Cardiac fibroblast (primary cell): ENCODE measurements at regions not wholly inside any gene's neighbourhood (a gene's known extent, or its start where the extent isn't known, plus 50 kb on each side); places are given as distances from the start of the nearest gene placed in this dataset.
A peak's percentile ranks its signal among the peaks of the same experiment; 100 is the strongest.

Experiments
- DNase-seq, 2 donors: peaks; one replicate each; pipeline versions ENCODE4 v3.0.0 to v3.0.0-alpha.2; 2010; ENCODE audit warnings: low read depth in 2 of 2
- H3K4me3 ChIP-seq, 2 donors: replicated peaks in 1 of 2; 1 replicate in 1 of 2; 2 replicates in 1 of 2; pipeline ENCODE4 v1.5.1; 2011; ENCODE audit warnings: low read depth in 2 of 2, low read length in 2 of 2, mild to moderate bottlenecking in 2 of 2, moderate library complexity in 1 of 2
- TF ChIP-seq, protein P1 (sequence below): IDR thresholded peaks from one replicate; pipeline ENCODE4 v1.5.1; 2011; ENCODE audit warnings: low read depth, mild to moderate bottlenecking, low read length, inconsistent platforms

DNA sequence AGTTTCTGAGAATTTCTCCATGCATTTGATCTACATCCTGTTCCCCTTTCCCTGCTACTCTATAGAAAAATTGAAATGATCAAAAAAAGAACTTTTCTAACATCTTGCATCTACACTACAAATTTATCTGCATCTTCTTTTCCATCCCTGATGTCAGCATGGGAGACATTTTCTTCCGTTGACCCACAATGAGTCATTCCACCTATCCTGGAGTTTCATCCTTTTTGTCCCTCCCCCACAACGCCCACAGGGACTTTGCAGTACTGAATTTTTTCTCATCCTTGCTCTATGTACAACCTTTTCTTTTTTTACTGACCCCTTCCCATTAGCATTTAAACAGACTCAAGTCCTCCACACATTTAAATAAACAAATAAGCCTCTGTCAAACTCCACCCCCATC lies 112.2 kb upstream of the MROH9 start:
- peak in 1 of 2 donors; percentile 38 for DNase-seq
- H3K4me3 ChIP-seq, result no peak overlapping the region
- TF ChIP-seq, protein P1, sequence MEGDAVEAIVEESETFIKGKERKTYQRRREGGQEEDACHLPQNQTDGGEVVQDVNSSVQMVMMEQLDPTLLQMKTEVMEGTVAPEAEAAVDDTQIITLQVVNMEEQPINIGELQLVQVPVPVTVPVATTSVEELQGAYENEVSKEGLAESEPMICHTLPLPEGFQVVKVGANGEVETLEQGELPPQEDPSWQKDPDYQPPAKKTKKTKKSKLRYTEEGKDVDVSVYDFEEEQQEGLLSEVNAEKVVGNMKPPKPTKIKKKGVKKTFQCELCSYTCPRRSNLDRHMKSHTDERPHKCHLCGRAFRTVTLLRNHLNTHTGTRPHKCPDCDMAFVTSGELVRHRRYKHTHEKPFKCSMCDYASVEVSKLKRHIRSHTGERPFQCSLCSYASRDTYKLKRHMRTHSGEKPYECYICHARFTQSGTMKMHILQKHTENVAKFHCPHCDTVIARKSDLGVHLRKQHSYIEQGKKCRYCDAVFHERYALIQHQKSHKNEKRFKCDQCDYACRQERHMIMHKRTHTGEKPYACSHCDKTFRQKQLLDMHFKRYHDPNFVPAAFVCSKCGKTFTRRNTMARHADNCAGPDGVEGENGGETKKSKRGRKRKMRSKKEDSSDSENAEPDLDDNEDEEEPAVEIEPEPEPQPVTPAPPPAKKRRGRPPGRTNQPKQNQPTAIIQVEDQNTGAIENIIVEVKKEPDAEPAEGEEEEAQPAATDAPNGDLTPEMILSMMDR, result no peak

DNA sequence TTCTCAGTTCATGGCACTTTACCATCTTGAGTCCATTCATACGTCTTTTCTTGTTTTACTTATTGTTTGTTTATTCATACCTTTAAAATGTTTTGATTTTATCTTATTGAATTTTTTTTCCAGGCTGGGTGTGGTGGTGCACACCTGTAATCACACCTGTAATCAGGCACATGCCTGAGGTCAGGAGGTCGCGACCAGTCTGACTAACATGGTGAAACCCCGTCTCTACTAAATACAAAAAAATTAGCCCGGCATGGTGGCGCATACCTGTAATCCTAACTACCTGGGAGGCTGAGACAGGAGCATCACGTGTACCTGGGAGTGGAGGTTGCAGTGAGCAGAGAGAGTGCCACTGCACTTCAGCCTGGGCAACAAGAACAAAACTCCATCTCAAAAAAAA lies 104.1 kb upstream of the MROH9 start:
- no peak overlapping the region for H3K4me3 ChIP-seq
- TF ChIP-seq, protein P1, result no peak
- no peak for DNase-seq

DNA sequence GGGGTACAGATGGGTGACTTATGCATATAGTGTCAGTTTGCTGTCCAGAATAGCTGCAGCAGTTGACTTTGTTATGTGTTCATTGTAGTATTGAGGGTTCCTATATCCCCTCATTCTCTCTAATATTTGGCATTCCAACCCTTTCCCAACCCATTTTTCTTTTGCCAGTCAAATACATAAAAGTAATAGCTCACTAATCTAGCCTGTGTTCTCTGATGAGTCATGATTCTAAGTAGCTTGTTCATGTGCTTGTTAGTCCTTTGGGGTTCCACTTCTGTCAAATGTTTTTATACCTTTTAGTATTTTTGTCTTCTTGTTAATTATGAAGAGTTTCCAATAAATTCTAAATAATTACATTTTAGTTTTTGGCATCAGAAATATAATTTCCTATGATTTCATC lies 99.2 kb upstream of the MROH9 start:
- peak; percentile 10 to 50 for DNase-seq
- no peak overlapping the region for H3K4me3 ChIP-seq
- TF ChIP-seq, protein P1, result no peak

DNA sequence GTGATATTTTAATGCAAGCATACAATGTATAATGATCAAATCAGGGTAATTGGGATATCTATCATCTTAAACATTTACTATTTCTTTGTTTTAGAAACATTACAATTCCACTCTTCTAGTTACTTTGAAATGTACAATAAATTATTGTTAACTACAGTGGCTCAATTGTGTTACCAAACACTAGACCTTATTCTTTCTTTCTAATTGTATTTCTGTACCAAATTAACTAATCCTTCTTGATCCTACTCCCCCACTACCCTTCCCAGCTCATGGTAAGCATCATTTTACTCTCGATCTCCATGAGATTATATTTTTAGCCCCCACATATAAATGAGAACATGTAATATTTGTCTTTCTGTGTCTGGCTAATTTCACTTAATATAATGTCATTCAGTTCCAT lies 95.0 kb upstream of the MROH9 start:
- H3K4me3 ChIP-seq, result no peak overlapping the region
- no peak for DNase-seq
- TF ChIP-seq, protein P1, result no peak

DNA sequence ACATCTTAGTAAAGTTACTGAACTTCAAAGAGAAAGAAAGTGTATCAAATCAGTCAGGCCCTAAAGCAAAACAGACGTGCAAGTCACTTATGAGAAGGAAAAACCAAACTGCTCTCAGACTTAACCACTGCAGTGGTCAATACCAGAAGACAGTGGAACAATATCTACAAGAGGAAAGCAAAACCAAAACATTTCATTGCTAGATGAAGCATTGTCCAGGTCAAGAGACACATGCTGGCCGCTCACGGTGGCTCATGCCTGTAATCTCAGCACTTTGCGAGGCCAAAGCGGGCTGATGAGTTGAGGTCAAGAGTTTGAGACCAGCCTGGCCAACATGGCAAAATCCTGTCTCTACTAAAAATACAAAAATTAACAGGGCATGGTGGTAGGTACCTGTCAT lies 82.0 kb upstream of the MROH9 start:
- no peak for DNase-seq
- TF ChIP-seq, protein P1, result no peak
- no peak overlapping the region for H3K4me3 ChIP-seq

GRCh38 chr1:170853867-170854266 lies 81.5 kb upstream of the MROH9 start:
- no peak for DNase-seq
- no peak overlapping the region for H3K4me3 ChIP-seq

GRCh38 chr1:170854677-170855076 lies 80.7 kb upstream of the MROH9 start:
- no peak for DNase-seq
- no peak overlapping the region for H3K4me3 ChIP-seq
- TF ChIP-seq, protein P1, result no peak

More at GRCh38 chr1:170853867-170854266, 81.5 kb upstream of the MROH9 start:
- TF ChIP-seq, protein P1, result no peak
